ENCODE measurements at regions not wholly inside any gene's neighbourhood (a gene's known extent, or its start where the extent isn't known, plus 50 kb on each side); places are given as distances from the start of the nearest gene placed in this dataset.
A peak's percentile ranks its signal among the peaks of the same experiment; 100 is the strongest.

GRCh38 chr6:43950051-43950605, 177.1 kb downstream of the MRPL14 start:
- Mint-ChIP-seq H3K9me3 (peaks cover 15% of the 10 kb centered on the region), H3K4me3 (no peak overlapping the region), H3K4me1 (peaks cover 4% of the 10 kb centered on the region), H3K36me3 (peaks cover 2% of the 10 kb centered on the region), H3K27ac (no peak overlapping the region), H3K27me3 (ENCODE audit: low read depth) (no peaks in the 10 kb centered on the region)
- DNase-seq (ENCODE audit: low spot score in 2 of 2, unreplicated experiment in 2 of 2): peak in 1 of 2 experiments; percentile 29
- no peak for TF ChIP-seq CTCF (IDR thresholded peaks at IDR 0.05; ENCODE audit: unreplicated experiment)

GRCh38 chr6:43949551-43949991, 177.7 kb downstream of the MRPL14 start:
- Mint-ChIP-seq H3K4me1 (peaks cover 4% of the 10 kb centered on the region), H3K27ac (no peak overlapping the region), H3K36me3 (peaks cover 3% of the 10 kb centered on the region), H3K4me3 (no peak overlapping the region), H3K9me3 (peaks cover 20% of the 10 kb centered on the region), H3K27me3 (ENCODE audit: low read depth) (no peaks in the 10 kb centered on the region)
- peak in 1 of 2 experiments; percentile 25 for DNase-seq (ENCODE audit: low spot score in 2 of 2, unreplicated experiment in 2 of 2)
- no peak for TF ChIP-seq CTCF (IDR thresholded peaks at IDR 0.05; ENCODE audit: unreplicated experiment)

GRCh38 chr6:43948527-43949485, 178.4 kb downstream of the MRPL14 start:
- peaks cover 23% of the 10 kb centered on the region for H3K9me3 Mint-ChIP-seq

DNA sequence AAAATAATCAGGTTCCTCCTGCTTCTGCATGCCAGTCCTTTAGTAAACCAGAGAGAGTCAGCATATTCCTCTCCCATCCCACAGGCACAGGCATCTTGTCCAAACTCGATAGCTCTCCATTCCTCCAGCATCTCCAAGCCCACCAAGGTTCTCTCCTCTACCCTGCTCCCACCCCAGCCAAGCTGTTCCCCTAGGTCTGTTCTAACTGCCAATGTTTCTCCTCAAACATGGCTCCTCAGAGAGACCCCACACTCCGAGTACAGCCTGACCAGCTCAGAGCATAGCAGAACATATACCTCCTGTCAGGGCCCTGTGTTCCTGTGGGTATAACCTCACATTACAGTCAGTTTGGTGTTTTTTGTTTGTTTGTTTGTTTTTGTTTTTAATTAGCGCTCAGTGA, 177.8 kb downstream of the VEGFA start:
- Mint-ChIP-seq H3K9me3 (peaks cover 23% of the 10 kb centered on the region), H3K4me1 (peaks cover 4% of the 10 kb centered on the region), H3K27me3 (ENCODE audit: low read depth) (no peaks in the 10 kb centered on the region), H3K27ac (no peak overlapping the region), H3K4me3 (no peak overlapping the region), H3K36me3 (peaks cover 3% of the 10 kb centered on the region)
- no peak for DNase-seq (ENCODE audit: low spot score in 2 of 2, unreplicated experiment in 2 of 2)
- TF ChIP-seq CTCF (IDR thresholded peaks at IDR 0.05; ENCODE audit: unreplicated experiment): no peak

More at GRCh38 chr6:43948527-43949485, 178.4 kb downstream of the MRPL14 start:
- Mint-ChIP-seq H3K27me3 (ENCODE audit: low read depth) (no peaks in the 10 kb centered on the region), H3K4me1 (peaks cover 4% of the 10 kb centered on the region), H3K4me3 (no peak overlapping the region), H3K27ac (no peak overlapping the region), H3K36me3 (peaks cover 3% of the 10 kb centered on the region)
- TF ChIP-seq CTCF (IDR thresholded peaks at IDR 0.05; ENCODE audit: unreplicated experiment): no peak
- DNase-seq (ENCODE audit: low spot score in 2 of 2, unreplicated experiment in 2 of 2): peak in 1 of 2 experiments; percentile 22

DNA sequence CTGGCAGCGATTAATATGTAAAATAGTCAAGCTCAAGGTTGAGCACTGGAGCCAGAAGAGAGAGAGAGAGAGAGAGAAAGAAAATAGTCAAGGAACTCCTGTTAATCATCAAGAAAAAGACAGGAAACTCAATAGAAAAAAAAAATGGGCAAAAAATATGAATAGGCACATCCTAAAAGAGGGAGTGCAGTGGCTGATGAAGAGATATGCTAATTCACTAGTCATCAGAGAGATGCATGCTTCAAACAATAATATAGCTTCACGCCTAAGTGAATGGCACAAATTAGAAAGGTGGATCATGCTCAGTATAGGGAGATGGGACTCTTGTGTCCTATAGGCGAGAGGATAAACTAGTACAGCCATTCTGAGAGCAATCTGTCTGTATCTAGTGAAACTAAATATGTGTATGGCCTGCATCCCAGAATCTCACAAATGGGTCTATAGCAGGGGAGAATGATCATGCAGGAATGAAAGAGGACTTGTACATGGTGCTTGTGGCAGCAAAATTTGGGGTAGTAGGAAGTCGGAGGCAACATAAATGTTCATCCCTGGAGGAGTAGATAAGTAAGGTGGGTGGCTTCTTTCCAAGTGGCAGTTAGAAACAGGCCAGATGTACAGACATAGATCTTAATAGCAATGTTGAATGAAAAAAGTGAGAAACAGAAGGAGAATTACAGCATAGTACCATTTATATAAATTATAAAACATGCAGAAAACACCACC, 176.8 kb downstream of the VEGFA start:
- H3K4me1 Mint-ChIP-seq: peaks cover 9% of the 10 kb centered on the region
- peaks cover 3% of the 10 kb centered on the region for H3K36me3 Mint-ChIP-seq
- peaks cover 23% of the 10 kb centered on the region for H3K9me3 Mint-ChIP-seq
- H3K27me3 Mint-ChIP-seq (ENCODE audit: low read depth): no peaks in the 10 kb centered on the region
- no peak for TF ChIP-seq CTCF (IDR thresholded peaks at IDR 0.05; ENCODE audit: unreplicated experiment)
- no peak overlapping the region for H3K27ac Mint-ChIP-seq
- no peak for DNase-seq (ENCODE audit: low spot score in 2 of 2, unreplicated experiment in 2 of 2)
- no peak overlapping the region for H3K4me3 Mint-ChIP-seq
